GM12864 (cell line): ENCODE measurements at regions not wholly inside any gene's neighbourhood (a gene's known extent, or its start where the extent isn't known, plus 50 kb on each side); places are given as distances from the start of the nearest gene placed in this dataset.

Experiments
- DNase-seq: peaks from one replicate; pipeline ENCODE4 v3.0.0-alpha.2; 2011; ENCODE audit warnings: low read depth
- H3K4me3 ChIP-seq: 2 replicates; pipeline ENCODE4 v1.5.1; 2011; ENCODE audit warnings: mild to moderate bottlenecking, low read depth, low read length, control low read depth
- CTCF ChIP-seq: IDR thresholded peaks from 2 replicates; pipeline ENCODE4 v1.5.1; 2011; ENCODE audit warnings: low read depth, mild to moderate bottlenecking, moderate library complexity, low read length, control low read depth, inconsistent platforms; ENCODE audit errors: missing control alignments

GRCh38 chr20:10781526-10781925 is 107.7 kb upstream of the JAG1 start:
- no peak for DNase-seq
- H3K4me3 ChIP-seq, result no peak overlapping the region
- no peak for TF ChIP-seq CTCF

- no peak for TF ChIP-seq CTCF
- H3K4me3 ChIP-seq, result no peak overlapping the region
- DNase-seq, result no peak
Observed at GRCh38 chr20:10783707-10784553, 110.1 kb upstream of the JAG1 start.

- TF ChIP-seq CTCF, result no peak
- H3K4me3 ChIP-seq, result no peak overlapping the region
- DNase-seq, result no peak
Observed at GRCh38 chr20:10784554-10785183, 110.9 kb upstream of the JAG1 start.

GRCh38 chr20:10786678-10787077 is 112.9 kb upstream of the JAG1 start:
- no peak for DNase-seq
- TF ChIP-seq CTCF, result no peak
- H3K4me3 ChIP-seq, result no peak overlapping the region

- DNase-seq, result no peak
- H3K4me3 ChIP-seq, result no peak overlapping the region
- no peak for TF ChIP-seq CTCF
Observed at GRCh38 chr20:10788055-10788454, 114.3 kb upstream of the JAG1 start.

GRCh38 chr20:10788877-10789276 is 115.1 kb upstream of the JAG1 start:
- H3K4me3 ChIP-seq, result no peak overlapping the region
- no peak for TF ChIP-seq CTCF
- no peak for DNase-seq
